ENCODE measurements at regions not wholly inside any gene's neighbourhood (a gene's known extent, or its start where the extent isn't known, plus 50 kb on each side); places are given as distances from the start of the nearest gene placed in this dataset.

GRCh38 chr12:96143392-96143791 is 50.8 kb upstream of the ELK3 start:
- no peak for TF ChIP-seq CTCF (IDR thresholded peaks at IDR 0.05; ENCODE audit: control insufficient read depth, extremely low read depth, insufficient read depth)
- H3K4me3 ChIP-seq (ENCODE audit: low read depth, low read length) = no peak overlapping the region
- no peak for DNase-seq (ENCODE audit: low read depth)

- DNase-seq (ENCODE audit: low read depth) = no peak
- no peak for TF ChIP-seq CTCF (IDR thresholded peaks at IDR 0.05; ENCODE audit: control insufficient read depth, extremely low read depth, insufficient read depth)
- no peak overlapping the region for H3K4me3 ChIP-seq (ENCODE audit: low read depth, low read length)
These were observed 50.2 kb upstream of the ELK3 start for GRCh38 chr12:96143827-96144565.
